Frontal cortex (tissue), 3 donors: ENCODE measurements at regions not wholly inside any gene's neighbourhood (a gene's known extent, or its start where the extent isn't known, plus 50 kb on each side); places are given as distances from the start of the nearest gene placed in this dataset.
"Not testable (repeated sequence)": the region's sequence is repeated elsewhere in the genome, so short reads cannot be mapped to it uniquely, and the experiment has no call there.

ENCODE experiments used
- DNase-seq, 2 donors: peaks; one replicate each; pipeline ENCODE4 v3.0.0; 2012; ENCODE audit warnings: low spot score in 2 of 2
- FAIRE-seq: peaks from 2 replicates; lab custom pipeline; 2012; peaks lifted over from hg19 to GRCh38; lab: Jason Lieb, UNC
- donor health status: control.
- donor health status: control.
- donor health status: control.

- FAIRE-seq, DNase-seq: not testable (repeated sequence)
These were observed 126.4 kb downstream of the RBM46 start for GRCh38 chr4:154907345-154908045.

DNA sequence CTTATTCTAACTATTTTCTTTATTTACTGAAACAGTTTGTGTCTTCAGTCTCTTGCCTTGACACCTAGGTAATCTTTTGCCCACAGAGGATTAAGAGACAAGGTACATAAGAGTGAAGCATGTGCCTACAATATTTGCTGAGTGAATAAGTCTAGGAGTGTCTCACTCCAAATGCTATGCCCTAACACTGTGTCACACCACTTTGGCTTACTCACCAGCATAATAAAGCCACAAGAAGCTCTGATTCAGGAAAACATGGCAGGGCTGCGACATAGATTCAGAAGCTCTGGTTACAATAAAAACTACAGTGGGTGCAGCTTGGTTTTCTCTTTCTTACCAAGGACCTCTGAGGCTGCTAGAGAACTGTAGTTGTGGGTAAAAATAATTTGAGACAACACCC is 127.1 kb downstream of the RBM46 start:
- FAIRE-seq, result no peak
- no peak for DNase-seq

- DNase-seq (no peak), FAIRE-seq (no peak)
These were observed 130.0 kb downstream of the RBM46 start for GRCh38 chr4:154911097-154911496.

GRCh38 chr4:154911608-154912098 is 130.6 kb downstream of the RBM46 start:
- DNase-seq (no peak), FAIRE-seq (no peak)

- FAIRE-seq (no peak), DNase-seq (no peak)
These were observed 135.0 kb downstream of the RBM46 start for GRCh38 chr4:154916068-154916467.

DNA sequence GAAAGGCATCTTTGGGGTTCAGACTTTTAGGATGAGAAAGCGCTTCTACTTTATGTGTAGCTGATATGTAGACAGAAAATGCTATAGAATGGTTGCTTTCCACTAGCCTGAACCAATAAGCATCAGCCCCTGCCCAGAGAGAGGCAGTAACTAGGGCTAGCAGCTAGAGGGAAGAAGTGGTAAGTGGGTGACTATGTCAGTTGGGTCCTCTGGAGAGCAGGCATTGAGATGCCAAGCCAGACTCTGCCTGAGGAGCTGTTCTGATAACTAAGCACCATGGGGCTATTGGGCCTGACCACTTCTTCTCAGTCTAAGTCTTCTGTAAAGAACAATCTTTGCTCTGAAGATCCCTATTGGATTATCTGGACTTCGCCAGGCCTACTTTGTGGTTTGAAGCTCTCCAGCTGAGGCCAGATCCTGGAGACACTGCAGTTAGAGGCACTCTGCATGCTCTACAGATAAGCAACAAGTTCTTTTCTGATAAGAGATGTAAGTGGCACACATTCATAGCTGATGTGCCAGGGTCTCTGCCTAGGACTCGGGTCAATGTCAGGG is 146.1 kb downstream of the RBM46 start:
- DNase-seq (no peak), FAIRE-seq (no peak)

- FAIRE-seq, result peak; percentile 53
- DNase-seq, result no peak
These were observed 147.7 kb downstream of the RBM46 start for GRCh38 chr4:154928640-154929257.

GRCh38 chr4:154936873-154937272 is 155.8 kb downstream of the RBM46 start:
- no peak for FAIRE-seq
- DNase-seq, result no peak

DNA sequence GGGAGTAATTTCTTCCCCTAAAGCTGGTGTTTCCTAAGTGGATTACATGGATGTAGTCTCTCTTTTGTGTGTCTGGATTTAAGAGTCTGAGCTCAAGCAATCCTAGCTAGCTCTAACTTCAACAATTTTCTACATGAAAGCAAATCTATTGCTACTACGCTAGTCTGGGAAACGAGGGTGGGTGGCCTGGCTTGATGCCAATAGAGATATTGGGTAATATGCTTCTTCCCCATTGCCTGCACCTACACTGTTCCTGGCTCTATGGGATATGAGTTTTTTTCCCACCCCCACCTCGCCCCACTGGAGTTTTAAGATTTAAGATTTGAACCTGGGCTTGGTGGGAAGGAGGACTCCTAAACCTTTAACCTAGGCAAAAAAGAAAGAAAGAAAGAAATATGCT is 158.8 kb downstream of the RBM46 start:
- FAIRE-seq, result no peak

GRCh38 chr4:154942176-154942575 is 161.1 kb downstream of the RBM46 start:
- DNase-seq (no peak), FAIRE-seq (no peak)

More for the DNA sequence above, 158.8 kb downstream of the RBM46 start:
- no peak for DNase-seq

GRCh38 chr4:154944996-154945395 is 163.9 kb downstream of the RBM46 start:
- DNase-seq, result no peak
- no peak for FAIRE-seq

GRCh38 chr4:154946113-154946512 is 165.0 kb downstream of the RBM46 start:
- DNase-seq, result no peak
- FAIRE-seq, result no peak

DNA sequence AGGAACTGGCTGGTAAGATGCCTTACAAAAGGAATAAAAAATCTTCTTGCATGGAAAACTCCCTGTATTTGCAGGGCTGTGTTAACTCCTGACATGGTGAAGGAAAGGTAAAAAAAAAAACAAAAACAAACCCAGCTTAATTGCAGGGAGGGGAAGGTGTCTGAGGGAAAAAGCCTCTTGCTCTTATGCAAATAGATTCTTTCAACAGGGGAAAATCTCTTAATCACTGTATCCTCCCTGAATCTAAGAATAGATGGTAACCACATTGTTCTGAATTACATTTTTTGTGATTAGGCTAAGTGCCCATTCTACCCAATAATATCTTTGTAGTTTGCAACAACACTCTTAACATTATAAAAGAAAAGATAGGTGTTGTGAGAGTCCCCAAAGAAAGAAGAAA is 172.6 kb downstream of the RBM46 start:
- FAIRE-seq, result no peak
- no peak for DNase-seq

DNA sequence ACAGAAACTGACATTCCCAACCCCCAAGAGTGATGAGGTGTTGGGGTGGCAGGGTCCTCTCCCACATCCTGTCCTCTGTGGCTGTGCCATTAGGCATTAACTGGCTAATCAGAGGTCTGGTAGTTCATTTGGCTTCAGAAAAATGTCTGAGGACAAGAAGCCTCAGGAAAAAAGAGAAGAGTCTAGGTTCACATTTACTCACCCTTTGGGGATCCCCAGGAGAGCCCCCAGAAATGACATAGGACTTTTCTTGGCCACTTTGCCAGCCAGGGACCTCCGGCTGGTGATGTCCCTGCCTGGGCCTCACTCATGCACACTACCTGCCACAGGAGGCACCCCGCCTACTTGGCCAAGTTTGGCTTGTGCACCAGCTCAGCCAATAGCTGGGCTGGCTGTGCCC is 173.0 kb downstream of the RBM46 start:
- FAIRE-seq (no peak), DNase-seq (no peak)

- no peak for FAIRE-seq
- DNase-seq, result no peak
These were observed 177.0 kb downstream of the RBM46 start for GRCh38 chr4:154958121-154958520.

- FAIRE-seq, result no peak
These were observed 177.7 kb downstream of the RBM46 start for GRCh38 chr4:154958621-154959358.

GRCh38 chr4:154959756-154960155 is 178.7 kb downstream of the RBM46 start:
- FAIRE-seq, result no peak
- no peak for DNase-seq

More at GRCh38 chr4:154958621-154959358, 177.7 kb downstream of the RBM46 start:
- no peak for DNase-seq

- DNase-seq (no peak), FAIRE-seq (no peak)
These were observed 179.4 kb downstream of the RBM46 start for GRCh38 chr4:154960476-154960875.

DNA sequence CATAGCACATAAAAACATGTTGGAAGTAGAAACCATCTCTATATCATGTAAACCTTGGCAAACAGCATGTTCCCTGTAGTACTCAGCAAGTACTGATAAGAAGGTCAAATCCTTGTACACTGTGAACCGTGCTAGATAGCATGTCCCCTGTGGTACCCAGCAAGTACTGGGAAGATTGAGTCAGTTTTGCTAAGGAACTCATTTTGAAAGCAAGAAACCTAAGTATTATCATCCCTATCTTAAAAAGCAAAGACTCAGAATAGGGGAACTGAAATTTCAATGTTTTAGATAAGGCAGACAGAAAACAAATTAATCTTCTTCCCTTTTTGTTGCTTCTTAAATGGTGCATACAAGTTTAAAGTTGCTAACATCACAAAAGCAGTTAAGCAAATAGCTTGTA is 180.2 kb downstream of the RBM46 start:
- DNase-seq (no peak), FAIRE-seq (no peak)

DNA sequence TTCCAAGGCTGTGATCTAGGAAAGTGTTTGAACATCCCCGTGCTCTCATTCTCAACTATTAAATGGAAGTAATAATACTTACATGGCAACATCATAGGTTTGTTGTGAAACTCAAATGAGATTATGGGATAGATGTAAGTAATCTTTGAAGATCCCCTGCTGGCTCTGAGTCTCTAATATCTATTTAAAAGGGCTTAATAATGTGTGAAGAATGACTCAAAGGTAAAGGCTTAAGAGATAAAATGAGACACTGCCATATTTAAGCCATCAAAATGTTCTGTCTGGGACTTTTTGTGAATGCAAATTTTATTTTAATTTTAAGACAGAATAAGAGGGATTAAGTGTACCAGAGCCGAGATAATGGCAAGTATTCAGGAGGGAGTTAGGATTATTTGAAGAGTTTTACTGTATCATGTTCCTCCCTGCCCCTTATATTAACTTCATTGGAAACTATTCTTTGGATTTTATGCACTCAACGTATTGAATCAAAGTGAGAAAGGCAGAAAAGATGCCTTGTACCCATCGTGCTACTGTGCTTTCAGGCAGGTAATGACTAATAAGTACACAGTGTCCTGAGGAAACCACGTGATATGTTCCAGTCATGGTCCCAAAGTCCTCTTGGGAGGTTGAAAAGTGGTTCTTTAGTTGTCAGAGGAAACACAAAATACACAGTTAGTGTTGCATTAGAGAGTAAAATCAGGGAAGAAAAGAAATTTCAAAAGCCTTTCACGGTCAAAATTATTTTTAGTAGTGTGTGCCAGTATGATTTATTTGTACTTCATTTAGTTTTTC is 192.4 kb downstream of the RBM46 start:
- DNase-seq (no peak), FAIRE-seq (no peak)
